22Rv1 (cell line): ENCODE measurements at regions not wholly inside any gene's neighbourhood (a gene's known extent, or its start where the extent isn't known, plus 50 kb on each side); places are given as distances from the start of the nearest gene placed in this dataset.
"Not testable (repeated sequence)": the region's sequence is repeated elsewhere in the genome, so short reads cannot be mapped to it uniquely, and the experiment has no call there.

Experiments
- H3K27ac ChIP-seq: fragments of 450-650 bp; 2 replicates; pipeline ENCODE4 v1.5.1; 2017
- ZFX ChIP-seq: fragments of 450-650 bp; IDR thresholded peaks from 2 replicates; pipeline ENCODE4 v1.6.1; 2017; ENCODE audit warnings: antibody characterized with exemption, borderline replicate concordance
- TF ChIP-seq, protein P1 (sequence below): fragments of 450-650 bp; IDR thresholded peaks from 2 replicates; pipeline ENCODE4 v1.5.1; 2017; ENCODE audit warnings: mild to moderate bottlenecking

GRCh38 chr6:163732479-163732878 lies 318.0 kb downstream of the QKI start:
- TF ChIP-seq, protein P1, sequence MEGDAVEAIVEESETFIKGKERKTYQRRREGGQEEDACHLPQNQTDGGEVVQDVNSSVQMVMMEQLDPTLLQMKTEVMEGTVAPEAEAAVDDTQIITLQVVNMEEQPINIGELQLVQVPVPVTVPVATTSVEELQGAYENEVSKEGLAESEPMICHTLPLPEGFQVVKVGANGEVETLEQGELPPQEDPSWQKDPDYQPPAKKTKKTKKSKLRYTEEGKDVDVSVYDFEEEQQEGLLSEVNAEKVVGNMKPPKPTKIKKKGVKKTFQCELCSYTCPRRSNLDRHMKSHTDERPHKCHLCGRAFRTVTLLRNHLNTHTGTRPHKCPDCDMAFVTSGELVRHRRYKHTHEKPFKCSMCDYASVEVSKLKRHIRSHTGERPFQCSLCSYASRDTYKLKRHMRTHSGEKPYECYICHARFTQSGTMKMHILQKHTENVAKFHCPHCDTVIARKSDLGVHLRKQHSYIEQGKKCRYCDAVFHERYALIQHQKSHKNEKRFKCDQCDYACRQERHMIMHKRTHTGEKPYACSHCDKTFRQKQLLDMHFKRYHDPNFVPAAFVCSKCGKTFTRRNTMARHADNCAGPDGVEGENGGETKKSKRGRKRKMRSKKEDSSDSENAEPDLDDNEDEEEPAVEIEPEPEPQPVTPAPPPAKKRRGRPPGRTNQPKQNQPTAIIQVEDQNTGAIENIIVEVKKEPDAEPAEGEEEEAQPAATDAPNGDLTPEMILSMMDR: no peak
- no peak for TF ChIP-seq ZFX
- no peak overlapping the region for H3K27ac ChIP-seq

DNA sequence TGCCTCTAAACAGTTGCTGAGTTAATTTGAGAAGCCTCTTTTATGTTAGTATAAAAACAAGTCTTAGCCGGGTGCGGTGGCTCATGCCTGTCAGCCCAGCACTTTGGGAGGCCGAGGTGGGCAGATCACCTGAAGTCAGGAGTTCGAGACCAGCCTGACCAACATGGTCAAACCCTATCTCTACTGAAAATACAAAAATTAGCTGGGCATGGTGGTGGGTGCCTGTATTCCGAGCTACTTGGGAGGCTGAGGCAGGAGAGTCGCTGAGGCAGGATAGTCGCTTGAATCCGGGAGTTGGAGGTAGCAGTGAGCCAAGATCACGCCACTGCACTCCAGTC lies 317.5 kb downstream of the QKI start:
- not testable (repeated sequence) for H3K27ac ChIP-seq

DNA sequence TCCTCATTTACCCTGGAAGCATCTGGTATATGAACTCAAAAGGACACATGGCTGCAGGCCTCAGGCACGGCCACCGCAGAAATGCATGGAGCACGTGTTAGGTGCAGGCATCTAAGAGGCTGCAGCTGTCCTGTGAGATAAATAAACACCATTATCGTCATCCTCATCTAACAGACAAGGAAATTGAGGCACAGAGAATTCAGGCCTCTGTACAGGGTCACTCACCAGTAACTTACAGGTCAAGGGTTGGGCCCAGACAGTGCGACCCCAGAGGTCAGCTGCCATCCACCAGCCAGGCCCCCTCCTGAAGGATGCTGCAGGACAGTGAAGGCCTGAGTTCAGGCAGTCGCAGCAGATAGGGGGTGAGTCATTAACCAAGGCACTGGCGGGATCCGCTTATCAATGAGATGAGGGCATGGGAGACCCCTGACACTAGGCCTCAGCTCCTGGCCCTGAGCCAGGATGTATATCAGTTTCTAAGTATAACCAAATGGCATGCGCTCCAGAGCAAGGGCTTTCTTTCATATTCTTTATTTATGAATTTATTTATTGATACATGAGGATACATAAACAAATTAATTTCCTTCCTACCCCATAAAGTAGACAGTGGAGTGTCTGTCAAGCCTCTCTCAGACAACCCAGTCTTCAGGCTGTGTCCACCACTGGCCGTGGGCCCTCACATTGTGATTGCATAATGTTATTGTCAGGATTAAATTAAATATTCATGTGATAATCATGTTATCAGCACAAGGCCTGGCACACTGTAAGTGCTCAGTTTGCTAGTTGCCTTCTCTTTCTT lies 316.9 kb downstream of the QKI start:
- no peak overlapping the region for H3K27ac ChIP-seq
- TF ChIP-seq ZFX: no peak

DNA sequence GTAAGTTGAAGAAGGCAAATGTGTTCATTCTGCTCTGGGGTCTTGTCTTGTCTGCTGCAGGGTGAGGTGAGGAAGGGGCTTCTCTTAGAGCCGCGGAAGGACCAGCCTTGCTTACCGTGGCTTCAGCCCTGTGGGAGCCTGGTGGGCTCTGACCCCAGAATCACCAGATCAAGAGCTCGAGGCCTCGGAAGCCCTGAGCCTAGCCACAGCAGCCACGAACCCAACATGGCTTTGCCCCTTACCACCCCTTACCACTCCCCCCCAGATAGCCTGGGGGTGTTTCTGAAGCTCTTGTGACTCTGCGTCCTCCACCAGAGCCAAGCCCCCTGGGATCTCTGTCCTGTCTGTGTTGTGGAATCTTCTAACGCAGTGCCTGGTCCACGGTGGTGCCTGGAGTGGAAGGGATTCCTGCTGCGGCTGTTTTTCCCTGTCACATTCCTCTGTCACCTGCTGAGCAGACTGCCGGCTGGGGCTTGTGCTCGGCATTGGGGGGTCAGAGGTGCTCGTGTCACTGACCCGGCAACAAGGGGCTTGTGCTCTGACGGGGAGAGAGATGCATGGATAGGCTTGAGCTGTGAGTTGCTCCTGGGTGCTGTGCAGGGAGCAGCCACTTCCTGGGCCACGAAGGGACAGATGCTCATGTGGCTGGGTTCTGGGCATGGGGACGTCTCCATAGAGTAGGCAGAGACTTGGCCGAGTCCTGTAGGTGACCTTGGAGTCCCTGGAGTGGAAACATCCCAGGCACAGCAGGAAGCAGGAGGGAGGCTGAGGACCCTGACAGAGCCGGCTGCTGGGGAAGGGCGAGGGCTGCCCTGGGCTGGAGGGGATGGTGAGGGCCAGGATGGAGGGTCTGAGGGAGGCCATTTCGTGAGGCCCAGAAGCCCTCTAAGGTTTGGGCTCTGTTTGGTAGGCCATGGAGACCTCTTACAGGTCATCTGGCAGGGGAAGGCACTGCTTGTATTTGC lies 316.0 kb downstream of the QKI start:
- H3K27ac ChIP-seq: no peak overlapping the region
- TF ChIP-seq ZFX: no peak
- TF ChIP-seq, protein P1: no peak

- no peak for TF ChIP-seq ZFX
- TF ChIP-seq, protein P1: no peak
- H3K27ac ChIP-seq: no peak overlapping the region
Measured at GRCh38 chr6:163729127-163729872, 314.8 kb downstream of the QKI start.

DNA sequence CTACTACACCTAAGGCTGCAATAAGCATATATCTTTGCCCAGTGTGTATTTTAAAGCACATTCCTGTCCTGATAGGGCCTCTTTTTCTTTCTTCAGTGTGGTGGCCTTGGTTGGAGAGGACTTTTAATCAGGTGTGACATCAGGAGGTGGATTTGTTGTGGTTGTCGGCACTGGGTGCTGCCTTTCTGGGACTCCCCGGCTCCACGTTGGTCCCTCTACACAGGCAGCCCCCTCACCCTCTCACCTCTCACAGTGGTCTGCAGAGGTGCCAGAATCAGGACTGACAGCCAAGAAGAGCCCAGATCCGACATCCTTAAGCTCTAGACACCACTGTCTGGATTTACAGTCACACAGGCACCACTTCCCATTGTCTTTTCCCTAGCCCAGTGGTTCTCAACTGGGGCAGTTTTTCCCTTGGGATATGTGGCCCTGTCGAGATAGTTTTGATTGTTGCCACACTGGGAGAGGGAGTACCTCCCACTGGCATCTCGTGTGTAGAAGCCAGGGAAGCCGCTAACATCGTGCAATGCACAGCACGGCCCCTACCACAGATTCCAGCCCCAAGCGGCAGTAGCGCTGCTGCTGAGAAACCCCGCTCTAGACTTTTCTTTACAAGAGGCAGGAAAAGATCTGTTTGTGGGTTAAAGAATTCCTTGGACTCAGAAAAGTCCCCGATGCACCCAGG lies 314.1 kb downstream of the QKI start:
- no peak overlapping the region for H3K27ac ChIP-seq
- TF ChIP-seq ZFX: no peak
- TF ChIP-seq, protein P1: no peak

DNA sequence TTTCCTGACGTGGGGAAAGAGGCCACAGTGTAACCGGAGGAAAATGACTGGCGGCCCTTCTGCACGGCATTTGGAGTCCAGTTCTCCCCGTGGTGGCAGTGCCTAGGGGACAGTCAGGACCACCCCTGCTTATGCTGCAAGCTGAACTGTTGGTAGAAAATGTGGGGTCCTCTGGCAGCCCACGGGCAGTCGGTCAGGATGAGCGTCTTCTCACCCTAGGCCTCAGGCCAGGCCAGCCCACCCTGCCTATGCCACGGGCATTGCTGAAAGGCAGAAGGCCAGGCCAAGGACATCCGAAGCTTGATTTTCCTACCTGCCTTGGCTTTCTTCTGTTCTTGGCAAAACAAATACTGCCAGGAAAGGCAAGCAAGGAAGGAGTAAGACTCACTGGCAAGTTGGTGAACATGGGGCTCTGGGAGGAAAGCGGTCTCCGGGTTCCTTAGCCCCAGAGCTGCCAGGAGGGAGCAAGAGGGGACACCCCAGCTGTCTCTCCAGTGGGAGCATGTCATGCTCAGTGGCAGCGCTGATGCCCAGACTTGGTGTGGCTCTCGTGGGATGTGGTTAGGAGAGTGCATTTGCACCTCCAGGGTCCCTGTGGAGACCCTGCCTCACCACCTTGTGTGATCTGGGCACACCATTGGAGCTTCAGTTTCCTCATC lies 311.6 kb downstream of the QKI start:
- H3K27ac ChIP-seq: no peak overlapping the region
- TF ChIP-seq, protein P1: no peak
- TF ChIP-seq ZFX: no peak
